Gastroesophageal sphincter (tissue), 4 donors: ENCODE measurements at regions not wholly inside any gene's neighbourhood (a gene's known extent, or its start where the extent isn't known, plus 50 kb on each side); places are given as distances from the start of the nearest gene placed in this dataset.

ENCODE experiments used
- ATAC-seq: fragments of 150-250 bp; one replicate; pipeline ENCODE4 v1.9.1; 2016; ENCODE audit warnings: mild to moderate bottlenecking, moderate library complexity
- H3K27ac ChIP-seq, 4 donors: fragments of 200-600 bp; sonication (generic) in 3 of 4; 1 replicate in 3 of 4; 2 replicates in 1 of 4; pipeline ENCODE4 v1.5.1; 2016 to 2019
- H3K27me3 ChIP-seq: fragments of 200-600 bp; sonication (generic); one replicate; pipeline ENCODE4 v1.5.1; 2019
- H3K36me3 ChIP-seq, 2 donors: fragments of 200-600 bp; sonication (generic); one replicate each; pipeline ENCODE4 v1.5.1; 2019; ENCODE audit warnings: control low read depth in 1 of 2
- H3K4me1 ChIP-seq, 3 donors: fragments of 200-600 bp; sonication (generic); 1 replicate in 2 of 3; 2 replicates in 1 of 3; pipeline ENCODE4 v1.5.1; 2016 to 2019; ENCODE audit warnings: control low read depth in 2 of 3
- H3K4me3 ChIP-seq, 2 donors: fragments of 200-600 bp; sonication (generic); one replicate each; pipeline ENCODE4 v1.5.1; 2019; ENCODE audit warnings: mild to moderate bottlenecking in 1 of 2, moderate library complexity in 1 of 2
- H3K9me3 ChIP-seq, 3 donors: fragments of 200-600 bp; sonication (generic); one replicate each; pipeline ENCODE4 v1.5.1; 2017 to 2019; ENCODE audit warnings: control low read depth in 2 of 3
- EP300 ChIP-seq: sonication (generic); formaldehyde crosslinking; IDR thresholded peaks from one replicate; pipeline ENCODE4 v1.6.1; 2017; ENCODE audit warnings: antibody characterized with exemption, mild to moderate bottlenecking
- POLR2A ChIP-seq, 2 donors: fragments of 450-650 bp; IDR thresholded peaks; one replicate each; pipeline ENCODE4 v1.6.1; 2017; ENCODE audit warnings: antibody characterized with exemption in 2 of 2, mild to moderate bottlenecking in 2 of 2, moderate library complexity in 1 of 2
- POLR2AphosphoS5 ChIP-seq: sonication (generic); formaldehyde crosslinking; IDR thresholded peaks from one replicate; pipeline ENCODE4 v1.6.1; 2017; ENCODE audit warnings: antibody characterized with exemption
- WGBS, 2 donors: methylation state at CpG; one replicate each; pipeline ENCODE4 v1.1.5; 2018; ENCODE audit warnings: low coverage in 1 of 2; 5-methylcytosine and 5-hydroxymethylcytosine counted together
- TF ChIP-seq, protein P1 (sequence below), 4 experiments: fragments of 200-600 bp in 2 of 4; fragments of 450-650 bp in 2 of 4; sonication (generic) in 1 of 4; IDR thresholded peaks; one replicate each; pipeline ENCODE4 v1.5.1; 2017 to 2019; ENCODE audit warnings: antibody characterized with exemption in 4 of 4, mild to moderate bottlenecking in 2 of 4, moderate library complexity in 2 of 4

DNA sequence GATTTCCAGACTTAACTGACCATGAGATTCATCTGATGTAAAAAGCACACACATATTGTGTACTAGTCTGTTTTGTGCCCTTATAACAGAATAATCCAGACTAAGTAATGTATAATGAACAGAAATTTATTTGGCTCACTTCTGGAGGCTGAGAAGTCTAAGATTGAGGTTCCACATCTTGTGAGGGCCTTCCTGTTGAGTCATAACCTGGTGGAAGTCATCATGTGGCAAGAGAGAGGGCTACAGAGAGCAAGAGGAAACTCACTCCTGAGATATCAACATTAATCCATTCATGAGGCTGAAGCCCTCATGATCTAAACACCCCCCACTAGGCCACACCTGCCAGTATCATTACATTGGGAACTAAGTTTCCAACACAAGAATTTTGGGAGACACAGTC is 977.6 kb downstream of the MCTP2 start:
- TF ChIP-seq, protein P1, sequence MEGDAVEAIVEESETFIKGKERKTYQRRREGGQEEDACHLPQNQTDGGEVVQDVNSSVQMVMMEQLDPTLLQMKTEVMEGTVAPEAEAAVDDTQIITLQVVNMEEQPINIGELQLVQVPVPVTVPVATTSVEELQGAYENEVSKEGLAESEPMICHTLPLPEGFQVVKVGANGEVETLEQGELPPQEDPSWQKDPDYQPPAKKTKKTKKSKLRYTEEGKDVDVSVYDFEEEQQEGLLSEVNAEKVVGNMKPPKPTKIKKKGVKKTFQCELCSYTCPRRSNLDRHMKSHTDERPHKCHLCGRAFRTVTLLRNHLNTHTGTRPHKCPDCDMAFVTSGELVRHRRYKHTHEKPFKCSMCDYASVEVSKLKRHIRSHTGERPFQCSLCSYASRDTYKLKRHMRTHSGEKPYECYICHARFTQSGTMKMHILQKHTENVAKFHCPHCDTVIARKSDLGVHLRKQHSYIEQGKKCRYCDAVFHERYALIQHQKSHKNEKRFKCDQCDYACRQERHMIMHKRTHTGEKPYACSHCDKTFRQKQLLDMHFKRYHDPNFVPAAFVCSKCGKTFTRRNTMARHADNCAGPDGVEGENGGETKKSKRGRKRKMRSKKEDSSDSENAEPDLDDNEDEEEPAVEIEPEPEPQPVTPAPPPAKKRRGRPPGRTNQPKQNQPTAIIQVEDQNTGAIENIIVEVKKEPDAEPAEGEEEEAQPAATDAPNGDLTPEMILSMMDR (IDR thresholded peaks at IDR 0.05): no peak
- no peak for TF ChIP-seq EP300
- TF ChIP-seq POLR2A (IDR thresholded peaks at IDR 0.05): no peak
- TF ChIP-seq POLR2AphosphoS5: no peak
- H3K4me1 ChIP-seq: no peaks in the 10 kb centered on the region
- H3K9me3 ChIP-seq: peaks cover 0 to 6% (median 0%) of the 10 kb centered on the region in 3 donors
- H3K27ac ChIP-seq: no peak overlapping the region
- no peaks in the 10 kb centered on the region for H3K36me3 ChIP-seq
- no peak for ATAC-seq
- no peak overlapping the region for H3K4me3 ChIP-seq
- H3K27me3 ChIP-seq: no peaks in the 10 kb centered on the region

DNA sequence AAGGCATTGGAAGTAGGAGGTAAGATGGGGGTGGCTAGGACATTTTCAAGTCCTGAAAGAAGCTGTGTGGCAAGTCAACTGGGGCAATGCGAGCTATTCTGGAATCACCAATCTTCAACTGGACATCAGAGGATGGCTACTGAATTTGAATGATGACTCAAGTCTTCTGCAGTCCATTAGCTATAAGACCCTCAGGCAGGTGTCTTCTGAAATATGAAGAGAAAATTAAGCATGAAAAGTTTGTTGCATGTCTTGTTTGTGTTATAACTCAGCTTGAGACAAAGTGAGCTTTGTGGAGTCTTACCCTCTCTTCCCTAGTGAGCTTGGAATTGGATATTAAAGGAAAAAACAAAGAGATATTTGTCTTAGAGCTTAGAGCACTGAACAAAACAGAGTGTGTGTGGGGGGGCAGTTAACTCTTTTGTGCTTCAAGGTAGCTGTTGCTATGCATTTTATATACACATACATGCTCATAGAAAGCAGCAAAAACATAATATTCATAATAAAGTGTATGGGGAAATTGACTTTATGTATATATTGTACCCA is 979.1 kb downstream of the MCTP2 start:
- no peaks in the 10 kb centered on the region for H3K4me1 ChIP-seq
- no peak overlapping the region for H3K27ac ChIP-seq
- H3K27me3 ChIP-seq: no peaks in the 10 kb centered on the region
- no peak for TF ChIP-seq POLR2AphosphoS5
- TF ChIP-seq, protein P1 (IDR thresholded peaks at IDR 0.05): no peak
- TF ChIP-seq POLR2A (IDR thresholded peaks at IDR 0.05): no peak
- TF ChIP-seq EP300: no peak
- no peaks in the 10 kb centered on the region for H3K36me3 ChIP-seq
- ATAC-seq: no peak
- no peak overlapping the region for H3K4me3 ChIP-seq
- H3K9me3 ChIP-seq: peaks cover 0 to 6% (median 0%) of the 10 kb centered on the region in 3 donors
- WGBS, 2 donors: 83 to 100% methylated on average over 1 of the region's 1 CpG

DNA sequence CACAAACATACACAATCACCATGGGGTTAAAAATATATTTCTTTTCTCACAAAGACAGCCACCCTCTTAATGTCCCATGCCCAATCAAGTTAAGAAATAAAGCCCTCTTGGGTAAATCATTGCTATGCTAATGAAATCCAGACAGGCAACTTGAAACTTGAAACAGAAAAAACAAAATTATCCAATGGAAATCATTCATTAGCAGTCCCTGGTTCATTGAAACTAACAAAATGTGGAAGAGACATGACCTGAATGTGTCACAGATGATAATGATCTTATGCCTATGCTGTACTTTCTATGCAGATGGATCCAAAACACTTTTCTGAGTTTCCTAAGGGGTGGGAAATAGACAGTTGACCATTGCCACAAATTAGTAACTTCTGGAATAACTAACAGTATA is 983.7 kb downstream of the MCTP2 start:
- Histone ChIP-seq H3K27me3 (no peaks in the 10 kb centered on the region), H3K36me3 (no peaks in the 10 kb centered on the region), H3K27ac (no peak overlapping the region), H3K4me3 (no peak overlapping the region), H3K4me1 (no peaks in the 10 kb centered on the region), H3K9me3 (peaks cover 0 to 6% (median 0%) of the 10 kb centered on the region in 3 donors)
- TF ChIP-seq EP300 (no peak), POLR2A (IDR thresholded peaks at IDR 0.05) (no peak), POLR2AphosphoS5 (no peak)
- TF ChIP-seq, protein P1 (IDR thresholded peaks at IDR 0.05): no peak
- ATAC-seq: no peak

DNA sequence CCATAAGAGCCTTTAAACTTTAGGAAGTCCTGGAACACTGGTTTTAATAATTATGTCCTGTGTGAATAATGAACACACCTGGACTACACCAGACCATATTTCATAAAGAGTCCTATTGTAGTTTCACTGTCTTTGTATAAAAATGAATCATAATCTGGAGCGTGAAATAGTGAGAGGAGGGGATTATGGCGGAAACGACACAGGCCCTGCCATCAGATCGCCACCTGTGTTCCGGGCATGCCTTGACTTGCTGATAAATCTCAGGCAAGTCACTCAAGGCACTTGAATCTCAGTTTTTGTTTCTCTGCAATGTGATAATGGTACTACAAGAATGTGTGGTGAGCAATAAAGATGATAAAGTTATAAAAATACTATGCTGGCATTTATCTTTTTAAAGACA is 995.5 kb downstream of the MCTP2 start:
- no peak overlapping the region for H3K4me3 ChIP-seq
- no peak overlapping the region for H3K27ac ChIP-seq
- H3K27me3 ChIP-seq: no peaks in the 10 kb centered on the region
- no peaks in the 10 kb centered on the region for H3K36me3 ChIP-seq
- WGBS, 2 donors: 85 to 90% methylated on average over 5 of the region's 5 CpGs
- no peak for ATAC-seq
- no peak for TF ChIP-seq EP300
- TF ChIP-seq POLR2A (IDR thresholded peaks at IDR 0.05): no peak
- no peak for TF ChIP-seq POLR2AphosphoS5
- TF ChIP-seq, protein P1 (IDR thresholded peaks at IDR 0.05): no peak
- peaks cover 0 to 23% (median 0%) of the 10 kb centered on the region in 3 donors for H3K9me3 ChIP-seq
- H3K4me1 ChIP-seq: no peaks in the 10 kb centered on the region

DNA sequence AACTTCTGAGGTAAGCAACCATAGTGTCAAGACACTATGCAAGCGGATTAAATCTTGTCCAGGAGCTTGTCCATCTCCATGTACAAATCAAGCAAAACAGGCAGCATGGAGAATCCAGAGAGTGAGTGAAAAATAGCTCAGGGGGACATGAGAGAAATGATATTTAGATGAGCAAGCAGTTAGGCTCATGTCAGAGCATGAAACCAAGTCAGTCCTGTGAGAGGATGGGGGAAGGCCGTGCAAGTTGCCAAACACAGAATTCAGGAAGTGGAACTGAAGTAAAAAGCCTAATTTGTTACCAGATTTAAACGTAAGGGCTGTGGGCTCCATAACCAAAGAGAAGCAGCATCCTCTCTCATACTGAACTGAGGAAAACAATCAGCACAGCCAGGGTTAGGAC is 995.9 kb downstream of the MCTP2 start:
- TF ChIP-seq POLR2A (IDR thresholded peaks at IDR 0.05): no peak
- TF ChIP-seq, protein P1 (IDR thresholded peaks at IDR 0.05): no peak
- TF ChIP-seq EP300: no peak
- TF ChIP-seq POLR2AphosphoS5: no peak

More for the DNA sequence above, 995.9 kb downstream of the MCTP2 start:
- no peaks in the 10 kb centered on the region for H3K27me3 ChIP-seq
- H3K4me3 ChIP-seq: no peak overlapping the region
- 54 to 66% methylated on average over 2 to 3 of the region's 3 CpGs for WGBS, 2 donors
- H3K9me3 ChIP-seq: peaks cover 0 to 19% (median 0%) of the 10 kb centered on the region in 3 donors
- no peaks in the 10 kb centered on the region for H3K4me1 ChIP-seq
- ATAC-seq: no peak
- no peaks in the 10 kb centered on the region for H3K36me3 ChIP-seq
- no peak overlapping the region for H3K27ac ChIP-seq
